ENCODE measurements at regions not wholly inside any gene's neighbourhood (a gene's known extent, or its start where the extent isn't known, plus 50 kb on each side); places are given as distances from the start of the nearest gene placed in this dataset.

DNA sequence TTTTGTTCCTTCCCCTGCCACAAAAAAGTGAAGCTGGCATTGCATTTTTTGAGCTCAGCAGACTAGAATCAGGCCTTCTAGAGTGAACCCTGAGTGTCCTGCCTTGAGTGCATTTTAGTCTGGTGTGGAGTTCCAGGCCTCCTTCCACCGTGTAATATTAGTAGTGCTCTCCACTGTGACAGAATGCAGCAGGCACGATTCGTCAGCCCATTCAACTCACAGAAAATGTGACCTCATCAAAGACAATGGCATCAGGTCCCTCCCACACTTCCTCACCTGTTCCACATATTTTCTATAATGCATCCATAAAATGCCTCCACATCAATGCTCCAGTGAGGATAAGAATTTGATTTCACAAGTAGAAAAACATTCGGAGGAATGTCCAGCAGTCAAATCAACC lies 227.6 kb downstream of the FGF9 start:
- no peaks in the 10 kb centered on the region for H3K79me2 ChIP-seq (ENCODE audit: insufficient read depth)
- H3K9me2 ChIP-seq = no peaks in the 10 kb centered on the region
- TF ChIP-seq FOSL2 (IDR thresholded peaks at IDR 0.05; ENCODE audit: borderline replicate concordance, low read depth) = no peak
- TF ChIP-seq NRF1 (IDR thresholded peaks at IDR 0.05; ENCODE audit: low read depth, low read length) = no peak
- TF ChIP-seq JUND (IDR thresholded peaks at IDR 0.05) = no peak
- TF ChIP-seq, protein P1, sequence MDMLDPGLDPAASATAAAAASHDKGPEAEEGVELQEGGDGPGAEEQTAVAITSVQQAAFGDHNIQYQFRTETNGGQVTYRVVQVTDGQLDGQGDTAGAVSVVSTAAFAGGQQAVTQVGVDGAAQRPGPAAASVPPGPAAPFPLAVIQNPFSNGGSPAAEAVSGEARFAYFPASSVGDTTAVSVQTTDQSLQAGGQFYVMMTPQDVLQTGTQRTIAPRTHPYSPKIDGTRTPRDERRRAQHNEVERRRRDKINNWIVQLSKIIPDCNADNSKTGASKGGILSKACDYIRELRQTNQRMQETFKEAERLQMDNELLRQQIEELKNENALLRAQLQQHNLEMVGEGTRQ (IDR thresholded peaks at IDR 0.05; ENCODE audit: borderline replicate concordance, low read depth, low read length) = no peak
- TF ChIP-seq CTCF (IDR thresholded peaks at IDR 0.05) = no peak
- TF ChIP-seq FOXM1 (IDR thresholded peaks at IDR 0.05; ENCODE audit: low read depth) = no peak
- H3K27me3 ChIP-seq (ENCODE audit: insufficient read depth) = peaks cover 5% of the 10 kb centered on the region
- H3K4me1 ChIP-seq (ENCODE audit: control insufficient read depth in 1 of 2, insufficient read depth in 2 of 2, low read depth in 1 of 2, low read length in 1 of 2) = no peaks in the 10 kb centered on the region
- no peaks in the 10 kb centered on the region for H3K9me3 ChIP-seq
- CTCF ChIA-PET = no interaction called here
- H3K4me3 ChIP-seq (ENCODE audit: low read depth in 2 of 2, low read length in 1 of 2) = no peak overlapping the region
- no peak overlapping the region for H2AFZ ChIP-seq (ENCODE audit: low read depth)
- H3F3A ChIP-seq (replicated peaks; ENCODE audit: insufficient read depth) = no peaks in the 10 kb centered on the region
- POLR2A ChIA-PET = no interaction called here
- WGBS (ENCODE audit: low lambda C conversion rate) = 3% methylated on average over 4 of the region's 4 CpGs
- no peaks in the 10 kb centered on the region for H4K20me1 ChIP-seq (ENCODE audit: insufficient read depth)
- H3K27ac ChIP-seq (ENCODE audit: low read depth in 2 of 2, low read length in 1 of 2) = no peak overlapping the region
- H3K36me3 ChIP-seq (replicated peaks in 1 of 2; ENCODE audit: control insufficient read depth in 1 of 2, insufficient read depth in 2 of 2, low read length in 1 of 2) = no peaks in the 10 kb centered on the region
- no peak overlapping the region for H3K9ac ChIP-seq
- no peak for DNase-seq
- H3K4me2 ChIP-seq = no peak overlapping the region

DNA sequence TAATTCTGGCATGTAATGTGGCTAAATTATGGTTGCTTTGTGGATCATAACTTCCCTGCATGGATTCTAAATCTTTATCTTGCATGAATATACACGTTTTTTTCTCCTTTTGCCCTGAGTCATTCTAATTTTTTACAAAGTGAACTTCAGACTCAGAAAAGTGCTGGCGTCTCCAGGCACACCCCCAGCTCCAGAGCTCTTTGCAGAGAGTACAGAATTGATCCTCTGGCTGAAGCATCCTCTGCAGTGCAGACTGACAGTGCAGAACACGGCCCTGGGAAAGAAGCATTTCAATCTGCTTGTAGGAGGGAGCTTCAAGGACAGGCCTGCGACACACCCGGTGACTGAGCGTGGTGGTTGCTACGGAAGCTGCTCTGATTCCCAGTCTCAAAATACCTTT lies 228.1 kb downstream of the FGF9 start:
- H3K27me3 ChIP-seq (ENCODE audit: insufficient read depth) = peaks cover 5% of the 10 kb centered on the region
- TF ChIP-seq NFIC (IDR thresholded peaks at IDR 0.05; ENCODE audit: borderline replicate concordance) (no peak), NRF1 (IDR thresholded peaks at IDR 0.05; ENCODE audit: low read depth, low read length) (no peak)
- H3K4me1 ChIP-seq (ENCODE audit: control insufficient read depth in 1 of 2, insufficient read depth in 2 of 2, low read depth in 1 of 2, low read length in 1 of 2) = no peaks in the 10 kb centered on the region
- H3K4me2 ChIP-seq = no peak overlapping the region
- no peak overlapping the region for H3K9ac ChIP-seq
- H2AFZ ChIP-seq (ENCODE audit: low read depth) = no peak overlapping the region
- CTCF ChIA-PET = no interaction called here
- H3F3A ChIP-seq (replicated peaks; ENCODE audit: insufficient read depth) = no peaks in the 10 kb centered on the region
- DNase-seq = no peak
- H3K9me3 ChIP-seq = no peaks in the 10 kb centered on the region
- H3K36me3 ChIP-seq (replicated peaks in 1 of 2; ENCODE audit: control insufficient read depth in 1 of 2, insufficient read depth in 2 of 2, low read length in 1 of 2) = no peaks in the 10 kb centered on the region
- 10% methylated on average over 7 of the region's 7 CpGs for WGBS (ENCODE audit: low lambda C conversion rate)
- no peaks in the 10 kb centered on the region for H3K9me2 ChIP-seq
- H3K79me2 ChIP-seq (ENCODE audit: insufficient read depth) = no peaks in the 10 kb centered on the region
- H3K4me3 ChIP-seq (ENCODE audit: low read depth in 2 of 2, low read length in 1 of 2) = no peak overlapping the region
- H3K27ac ChIP-seq (ENCODE audit: low read depth in 2 of 2, low read length in 1 of 2) = no peak overlapping the region
- POLR2A ChIA-PET = no interaction called here
- H4K20me1 ChIP-seq (ENCODE audit: insufficient read depth) = no peaks in the 10 kb centered on the region

DNA sequence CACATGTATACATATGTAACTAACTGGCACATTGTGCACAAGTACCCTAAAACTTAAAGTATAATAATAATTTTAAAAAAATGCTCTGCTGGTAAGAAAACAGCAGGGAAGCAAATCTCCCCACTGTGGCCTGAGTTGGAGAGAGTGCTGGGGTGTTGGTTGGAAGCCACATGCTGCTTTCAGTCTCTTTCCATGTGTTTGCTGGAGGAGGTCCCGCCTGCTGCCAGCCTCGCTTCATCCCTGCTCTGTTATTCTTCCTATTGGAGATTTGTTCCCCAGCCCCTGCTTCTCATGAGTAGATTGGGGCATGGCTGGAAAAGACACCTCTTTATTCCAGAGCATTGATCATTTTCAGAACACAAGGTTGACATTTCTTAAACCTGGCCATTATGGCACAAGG lies 230.5 kb downstream of the FGF9 start:
- Histone ChIP-seq H3K27me3 (ENCODE audit: insufficient read depth) (peaks cover 5% of the 10 kb centered on the region), H3K9me3 (no peaks in the 10 kb centered on the region), H3K27ac (ENCODE audit: low read depth in 2 of 2, low read length in 1 of 2) (no peak overlapping the region), H3K4me1 (ENCODE audit: control insufficient read depth in 1 of 2, insufficient read depth in 2 of 2, low read depth in 1 of 2, low read length in 1 of 2) (no peaks in the 10 kb centered on the region), H2AFZ (ENCODE audit: low read depth) (no peak overlapping the region), H3K9ac (no peak overlapping the region), H3F3A (replicated peaks; ENCODE audit: insufficient read depth) (no peaks in the 10 kb centered on the region), H3K79me2 (ENCODE audit: insufficient read depth) (no peaks in the 10 kb centered on the region), H3K4me2 (no peak overlapping the region), H3K9me2 (no peaks in the 10 kb centered on the region), H4K20me1 (ENCODE audit: insufficient read depth) (no peaks in the 10 kb centered on the region), H3K4me3 (ENCODE audit: low read depth in 2 of 2, low read length in 1 of 2) (no peak overlapping the region), H3K36me3 (replicated peaks in 1 of 2; ENCODE audit: control insufficient read depth in 1 of 2, insufficient read depth in 2 of 2, low read length in 1 of 2) (no peaks in the 10 kb centered on the region)
- TF ChIP-seq NFIC (IDR thresholded peaks at IDR 0.05; ENCODE audit: borderline replicate concordance) (no peak), JUND (IDR thresholded peaks at IDR 0.05) (no peak), TAF1 (IDR thresholded peaks at IDR 0.05; ENCODE audit: borderline replicate concordance, low read depth, low read length) (no peak), EP300 (IDR thresholded peaks at IDR 0.05; ENCODE audit: borderline replicate concordance in 1 of 2, low read depth in 1 of 2, low read length in 1 of 2) (no peak), RXRA (IDR thresholded peaks at IDR 0.05; ENCODE audit: borderline replicate concordance, low read depth) (no peak), ZBTB33 (IDR thresholded peaks at IDR 0.05; ENCODE audit: borderline replicate concordance, low read depth) (no peak), SMC3 (IDR thresholded peaks at IDR 0.05; ENCODE audit: low read depth, low read length) (no peak), GABPA (IDR thresholded peaks at IDR 0.05; ENCODE audit: low read depth) (no peak)
- TF ChIP-seq, protein P2, sequence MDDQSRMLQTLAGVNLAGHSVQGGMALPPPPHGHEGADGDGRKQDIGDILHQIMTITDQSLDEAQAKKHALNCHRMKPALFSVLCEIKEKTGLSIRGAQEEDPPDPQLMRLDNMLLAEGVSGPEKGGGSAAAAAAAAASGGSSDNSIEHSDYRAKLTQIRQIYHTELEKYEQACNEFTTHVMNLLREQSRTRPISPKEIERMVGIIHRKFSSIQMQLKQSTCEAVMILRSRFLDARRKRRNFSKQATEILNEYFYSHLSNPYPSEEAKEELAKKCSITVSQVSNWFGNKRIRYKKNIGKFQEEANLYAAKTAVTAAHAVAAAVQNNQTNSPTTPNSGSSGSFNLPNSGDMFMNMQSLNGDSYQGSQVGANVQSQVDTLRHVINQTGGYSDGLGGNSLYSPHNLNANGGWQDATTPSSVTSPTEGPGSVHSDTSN (IDR thresholded peaks at IDR 0.05) = no peak
- POLR2A ChIA-PET = no interaction called here
- DNase-seq = no peak
- CTCF ChIA-PET = no interaction called here
- WGBS (ENCODE audit: low lambda C conversion rate) = 13% methylated on average over 2 of the region's 2 CpGs

Measured in SK-N-SH (cell line).